GM12891 (cell line): ENCODE measurements at regions not wholly inside any gene's neighbourhood (a gene's known extent, or its start where the extent isn't known, plus 50 kb on each side); places are given as distances from the start of the nearest gene placed in this dataset.

Experiments
- PAX5 ChIP-seq: IDR thresholded peaks from 2 replicates; pipeline ENCODE4 v1.6.1; 2011; ENCODE audit warnings: low read length, moderate library complexity, mild to moderate bottlenecking; ENCODE audit not compliant: insufficient read depth, severe bottlenecking
- POLR2A ChIP-seq: IDR thresholded peaks from 2 replicates; pipeline ENCODE4 v1.6.1; 2011; ENCODE audit warnings: low read depth, low read length, control low read depth
- POLR2AphosphoS5 ChIP-seq: IDR thresholded peaks from 2 replicates; pipeline ENCODE4 v1.6.1; 2011; ENCODE audit warnings: low read depth, low read length, control low read depth
- SPI1 ChIP-seq: IDR thresholded peaks from 2 replicates; pipeline ENCODE4 v1.6.1; 2011; ENCODE audit warnings: low read depth, low read length, control low read depth

GRCh38 chr5:29770936-29771335 lies 1422.5 kb upstream of the CDH6 start:
- TF ChIP-seq POLR2A (no peak), PAX5 (no peak), POLR2AphosphoS5 (no peak), SPI1 (no peak)
